A549 (cell line): ENCODE measurements at regions not wholly inside any gene's neighbourhood (a gene's known extent, or its start where the extent isn't known, plus 50 kb on each side); places are given as distances from the start of the nearest gene placed in this dataset.

Experiments
- ATAC-seq, 2 experiments: fragments of 200-7000 bp in 1 of 2; fragments of >200 bp in 1 of 2; cut with Nextera tagmentation in 1 of 2; cut with Tn5 transposase in 1 of 2; 3 replicates each; pipeline versions ENCODE4 v1.8.0 to v1.9.1; 2018 to 2020; ENCODE audit warnings: mild to moderate bottlenecking in 1 of 2, moderate library complexity in 1 of 2
- CTCF ChIA-PET: fragments of 300-600 bp; sonication (Branson Sonifier 250); formaldehyde crosslinking; extraction: SDS; loops from one replicate; lab custom pipeline; 2021; ENCODE audit warnings: antibody characterized with exemption, inconsistent platforms; lab: Yijun Ruan, JAX
- POLR2A ChIA-PET: fragments of 350-600 bp; formaldehyde crosslinking; extraction: SDS; loops from one replicate; lab custom pipeline; 2021; ENCODE audit warnings: antibody characterized with exemption, inconsistent platforms; lab: Yijun Ruan, JAX
- DNase-seq, 2 experiments: peaks; one replicate each; pipeline versions ENCODE4 v3.0.0 to v3.0.0-alpha.2; 2011 to 2016; ENCODE audit warnings: low read depth in 1 of 2, low spot score in 1 of 2
- FAIRE-seq: peaks from 2 replicates; lab custom pipeline; 2011; peaks lifted over from hg19 to GRCh38; lab: Jason Lieb, UNC
- H3K27ac ChIP-seq, 2 experiments: fragments of >200 bp; sonication (Bioruptor Twin); formaldehyde crosslinking; 3 replicates each; pipeline ENCODE4 v1.5.1; 2016 to 2017
- H3K4me1 ChIP-seq: fragments of >200 bp; sonication (Bioruptor Twin); formaldehyde crosslinking; 3 replicates; pipeline ENCODE4 v1.6.1; 2016
- H3K4me2 ChIP-seq: fragments of >200 bp; sonication (Bioruptor Twin); formaldehyde crosslinking; 3 replicates; pipeline ENCODE4 v1.6.1; 2016
- H3K4me3 ChIP-seq: fragments of >200 bp; sonication (Bioruptor Twin); formaldehyde crosslinking; 3 replicates; pipeline ENCODE4 v1.5.1; 2016
- H3K9me3 ChIP-seq: fragments of >200 bp; sonication (Bioruptor Twin); formaldehyde crosslinking; 3 replicates; pipeline ENCODE4 v1.6.1; 2016
- ATOH8 ChIP-seq: fragments of 250-450 bp; sonication (Bioruptor Pico); IDR thresholded peaks from 2 replicates; pipeline ENCODE4 v1.5.0; 2020; ENCODE audit warnings: low read depth, mild to moderate bottlenecking, moderate library complexity
- CBX2 ChIP-seq: fragments of 200-600 bp; sonication (generic); IDR thresholded peaks from 2 replicates; pipeline ENCODE4 v1.6.1; 2016; ENCODE audit warnings: low read depth, mild to moderate bottlenecking, borderline replicate concordance
- CHD4 ChIP-seq: fragments of 200-600 bp; sonication (generic); IDR thresholded peaks from 2 replicates; pipeline ENCODE4 v1.6.1; 2016; ENCODE audit warnings: antibody characterized with exemption, mild to moderate bottlenecking, borderline replicate concordance
- E2F6 ChIP-seq: IDR thresholded peaks from 2 replicates; pipeline ENCODE4 v1.6.1; 2012; ENCODE audit warnings: low read depth, borderline replicate concordance
- GATA3 ChIP-seq: IDR thresholded peaks from 2 replicates; pipeline ENCODE4 v1.6.1; 2012; ENCODE audit warnings: borderline replicate concordance
- HMGXB4 ChIP-seq: fragments of 250-450 bp; sonication (Bioruptor Pico); IDR thresholded peaks from 2 replicates; pipeline ENCODE4 v1.5.0; 2021; ENCODE audit warnings: mild to moderate bottlenecking, moderate library complexity, borderline replicate concordance
- HOXA7 ChIP-seq: fragments of 250-450 bp; sonication (Bioruptor Pico); IDR thresholded peaks from 2 replicates; pipeline ENCODE4 v1.5.0; 2020; ENCODE audit warnings: mild to moderate bottlenecking, moderate library complexity
- HOXB5 ChIP-seq: fragments of 250-450 bp; sonication (Bioruptor Pico); IDR thresholded peaks from 2 replicates; pipeline ENCODE4 v1.5.0; 2020; ENCODE audit warnings: mild to moderate bottlenecking, moderate library complexity
- JUN ChIP-seq, 2 experiments: fragments of >200 bp; sonication (Bioruptor Twin); formaldehyde crosslinking; IDR thresholded peaks; 2 replicates in 1 of 2; 3 replicates in 1 of 2; pipeline ENCODE4 v1.6.1; 2016 to 2017
- KDM5A ChIP-seq: fragments of 200-600 bp; sonication (generic); IDR thresholded peaks from 2 replicates; pipeline ENCODE4 v1.6.1; 2016; ENCODE audit warnings: antibody characterized with exemption, mild to moderate bottlenecking
- MAZ ChIP-seq: fragments of 150-350 bp; IDR thresholded peaks from 2 replicates; pipeline ENCODE4 v1.6.1; 2014; ENCODE audit warnings: antibody characterized with exemption, low read depth, low read length, borderline replicate concordance
- MYC ChIP-seq: IDR thresholded peaks from 2 replicates; pipeline ENCODE4 v1.6.1; 2012; ENCODE audit warnings: mild to moderate bottlenecking, inconsistent platforms, low read length, improper control_type of control experiment, borderline replicate concordance
- NPAS2 ChIP-seq: fragments of 250-450 bp; sonication (Bioruptor Pico); IDR thresholded peaks from 2 replicates; pipeline ENCODE4 v1.8.0; 2022; ENCODE audit warnings: mild to moderate bottlenecking, moderate library complexity, borderline replicate concordance
- NR3C1 ChIP-seq: fragments of >200 bp; sonication (Bioruptor Twin); formaldehyde crosslinking; IDR thresholded peaks from 3 replicates; pipeline ENCODE4 v1.6.1; 2017
- PBX3 ChIP-seq: IDR thresholded peaks from 2 replicates; pipeline ENCODE4 v1.6.1; 2012
- POLR2A ChIP-seq: IDR thresholded peaks from 2 replicates; pipeline ENCODE4 v1.6.1; 2012; ENCODE audit warnings: mild to moderate bottlenecking, low read length
- RCOR1 ChIP-seq: fragments of 150-350 bp; IDR thresholded peaks from 2 replicates; pipeline ENCODE4 v1.6.1; 2014; ENCODE audit warnings: antibody characterized with exemption, low read length, low read depth
- REST ChIP-seq: fragments of 200-600 bp; sonication (generic); IDR thresholded peaks from 2 replicates; pipeline ENCODE4 v1.6.1; 2016; ENCODE audit warnings: antibody characterized with exemption, mild to moderate bottlenecking, moderate library complexity
- RFX5 ChIP-seq: fragments of 450-650 bp; IDR thresholded peaks from 2 replicates; pipeline ENCODE4 v1.7.1; 2014; ENCODE audit warnings: antibody characterized with exemption, mild to moderate bottlenecking, moderate library complexity
- RNF2 ChIP-seq: fragments of 200-600 bp; sonication (generic); IDR thresholded peaks from 2 replicates; pipeline ENCODE4 v1.6.1; 2016; ENCODE audit warnings: low read depth, mild to moderate bottlenecking, antibody characterized with exemption, moderate library complexity, borderline replicate concordance
- TFCP2L1 ChIP-seq: fragments of 250-450 bp; sonication (Bioruptor Pico); IDR thresholded peaks from 2 replicates; pipeline ENCODE4 v1.5.0; 2021; ENCODE audit warnings: mild to moderate bottlenecking
- TP53 ChIP-seq: fragments of 250-450 bp; sonication (Bioruptor Pico); IDR thresholded peaks from 2 replicates; pipeline ENCODE4 v1.5.0; 2021; ENCODE audit warnings: mild to moderate bottlenecking, moderate library complexity
- USF2 ChIP-seq: fragments of 450-650 bp; IDR thresholded peaks from 2 replicates; pipeline ENCODE4 v1.6.1; 2014; ENCODE audit warnings: antibody characterized with exemption
- ZFP36 ChIP-seq: fragments of 450-650 bp; IDR thresholded peaks from 2 replicates; pipeline ENCODE4 v1.6.1; 2014; ENCODE audit warnings: borderline replicate concordance; ENCODE audit not compliant: partially characterized antibody
- ZSCAN20 ChIP-seq: fragments of 250-450 bp; sonication (Bioruptor Pico); IDR thresholded peaks from 2 replicates; pipeline ENCODE4 v1.8.0; 2022; ENCODE audit warnings: mild to moderate bottlenecking, moderate library complexity
- WGBS: methylation state at CpG from one replicate; pipeline ENCODE4 v1.1.6; 2017; ENCODE audit errors: missing lambda C conversion rate; 5-methylcytosine and 5-hydroxymethylcytosine counted together

GRCh38 chr6:49333345-49334125 is 129.5 kb downstream of the MMUT start:
- POLR2A ChIA-PET: no interaction called here
- Histone ChIP-seq H3K4me1 (no peaks in the 10 kb centered on the region), H3K4me3 (no peak overlapping the region), H3K4me2 (no peak overlapping the region)
- CTCF ChIA-PET: no interaction called here
- FAIRE-seq: no peak
- no peak for TF ChIP-seq MYC
- TF ChIP-seq ATOH8 (CRISPR knock-in tag): no peak
- TF ChIP-seq MAZ: no peak
- TF ChIP-seq NPAS2 (CRISPR knock-in tag): no peak
- TF ChIP-seq HMGXB4 (CRISPR knock-in tag): no peak
- TF ChIP-seq KDM5A: no peak
- no peak for TF ChIP-seq POLR2A
- no peak for TF ChIP-seq RNF2
- TF ChIP-seq NR3C1: no peak
- TF ChIP-seq HOXB5 (CRISPR knock-in tag): no peak
- no peak for TF ChIP-seq REST
- TF ChIP-seq GATA3: no peak
- no peak for TF ChIP-seq RFX5
- no peak for TF ChIP-seq PBX3
- no peak for TF ChIP-seq USF2
- TF ChIP-seq ZFP36: no peak
- TF ChIP-seq, all 56 proteins: peak for 0
- Histone ChIP-seq H3K9me3 (no peaks in the 10 kb centered on the region), H3K27ac (no peak overlapping the region)
- DNase-seq (no peak), ATAC-seq (no peak)
- WGBS: 51% methylated on average over 4 of the region's 4 CpGs

GRCh38 chr6:49332781-49333180 is 130.3 kb downstream of the MMUT start:
- ATAC-seq: no peak

More at GRCh38 chr6:49332781-49333180, 130.3 kb downstream of the MMUT start:
- Histone ChIP-seq H3K27ac (no peak overlapping the region), H3K4me1 (no peaks in the 10 kb centered on the region), H3K9me3 (no peaks in the 10 kb centered on the region), H3K4me3 (no peak overlapping the region), H3K4me2 (no peak overlapping the region)
- 29% methylated on average over 1 of the region's 1 CpG for WGBS
- CTCF ChIA-PET: no interaction called here
- FAIRE-seq (no peak), DNase-seq (no peak)
- TF ChIP-seq RCOR1 (no peak), ZSCAN20 (CRISPR knock-in tag) (no peak), NR3C1 (no peak), TP53 (no peak), CBX2 (no peak), HOXA7 (no peak), TFCP2L1 (CRISPR knock-in tag) (no peak), E2F6 (no peak), NPAS2 (CRISPR knock-in tag) (no peak), CHD4 (no peak), HMGXB4 (CRISPR knock-in tag) (no peak), JUN (IDR thresholded peaks at IDR 0.05) (no peak)
- POLR2A ChIA-PET: no interaction called here
